ENCODE measurements at regions not wholly inside any gene's neighbourhood (a gene's known extent, or its start where the extent isn't known, plus 50 kb on each side); places are given as distances from the start of the nearest gene placed in this dataset.

DNA sequence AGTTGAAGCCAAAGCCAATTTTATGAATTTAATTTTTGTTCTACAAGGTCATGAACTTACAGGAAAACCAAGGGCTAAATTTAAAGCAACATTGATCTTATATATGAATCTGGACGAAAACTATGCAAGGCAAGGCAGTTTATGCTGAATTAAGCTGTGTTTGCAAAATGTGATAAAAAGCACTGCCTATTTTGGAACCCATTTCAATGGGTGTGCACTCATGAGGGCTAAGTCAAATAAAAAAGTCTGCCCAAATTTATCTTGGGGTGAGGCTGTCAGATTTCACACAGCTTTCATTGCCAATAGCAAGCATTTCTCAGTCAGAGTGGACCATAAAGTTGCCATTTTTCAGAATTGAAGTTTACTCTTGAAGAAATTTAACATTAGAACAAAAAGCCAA lies 199.9 kb downstream of the LURAP1L start:
- ATAC-seq (no peak), DNase-seq (ENCODE audit: missing footprints) (no peak)
- intact Hi-C loops (cut with DNase I) = no loop called here

DNA sequence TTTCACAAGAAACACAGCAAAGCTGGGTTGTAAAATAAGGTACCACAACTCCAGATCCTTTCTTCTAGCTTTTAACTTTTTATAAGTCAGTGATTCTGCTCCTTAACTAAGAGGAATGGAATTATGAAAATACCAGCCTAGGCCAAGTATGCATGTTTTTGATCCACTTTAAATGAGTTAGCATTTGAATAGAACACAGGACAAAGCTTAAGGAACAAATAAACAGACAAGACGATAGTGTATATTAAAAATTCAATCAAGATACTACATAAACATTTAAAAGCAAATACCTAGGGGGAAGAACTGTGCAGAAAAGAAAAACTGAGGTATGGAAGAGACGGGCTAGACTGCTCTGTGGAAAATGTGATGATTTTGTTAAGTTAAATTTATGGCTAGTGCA lies 200.7 kb downstream of the LURAP1L start:
- no peak for ATAC-seq
- DNase-seq (ENCODE audit: missing footprints) = no peak
- intact Hi-C loops (cut with DNase I) = no loop called here

DNA sequence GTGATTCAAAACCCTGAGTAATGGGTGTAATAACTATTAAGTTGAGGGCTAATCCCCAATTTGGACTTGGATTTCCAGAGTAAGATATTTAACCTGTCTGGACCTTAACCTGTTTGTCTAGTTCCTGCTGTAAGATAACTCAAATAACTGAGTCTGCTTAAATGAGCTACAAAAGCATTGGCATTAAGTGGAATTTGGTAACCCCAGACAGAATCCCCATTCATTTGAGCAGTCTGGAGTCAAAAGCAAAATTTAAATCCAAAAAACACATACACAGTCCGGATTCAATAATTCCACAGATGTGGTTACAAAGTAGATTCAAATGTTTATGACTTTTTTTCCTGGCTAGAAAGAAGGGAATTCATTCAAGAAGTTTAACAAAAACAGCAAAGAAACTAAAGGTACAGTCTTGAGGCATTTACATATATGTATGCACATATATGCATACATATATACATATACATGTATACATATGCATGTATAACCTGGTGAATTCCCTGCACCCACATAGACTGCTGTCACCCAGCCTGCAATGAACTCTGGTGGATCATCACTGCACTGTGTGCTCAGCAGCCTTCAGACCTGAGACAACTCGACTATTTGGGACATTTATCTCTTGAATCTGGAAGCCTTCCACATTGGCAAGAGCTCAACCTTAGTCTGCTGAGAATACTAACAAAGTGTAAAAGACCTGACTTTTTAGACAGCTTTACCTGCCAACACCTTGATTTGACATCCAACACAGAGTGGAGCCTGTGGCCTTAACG lies 205.4 kb downstream of the LURAP1L start:
- intact Hi-C loops (cut with DNase I) = no loop called here
- no peak for DNase-seq (ENCODE audit: missing footprints)
- ATAC-seq = no peak

DNA sequence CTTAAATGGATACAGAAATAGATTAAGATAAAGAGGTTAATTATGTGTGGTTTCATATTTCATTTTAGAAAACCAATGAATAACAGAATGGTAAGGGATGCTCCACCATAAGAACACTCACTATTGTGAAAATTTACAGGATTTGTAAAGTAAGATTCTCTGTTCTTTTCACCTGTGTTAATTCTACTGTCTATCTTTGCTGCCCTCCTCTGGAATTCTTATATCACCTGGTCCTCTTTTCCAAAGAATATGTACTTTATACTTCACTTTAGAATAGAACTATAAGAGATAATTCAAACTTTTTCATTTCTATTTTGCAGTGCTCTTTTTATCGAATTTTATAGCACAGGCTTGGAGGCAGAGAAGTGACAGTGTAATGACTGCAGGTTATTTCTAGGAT lies 213.4 kb downstream of the LURAP1L start:
- intact Hi-C loops (cut with DNase I) = no loop called here
- ATAC-seq (no peak), DNase-seq (ENCODE audit: missing footprints) (no peak)

DNA sequence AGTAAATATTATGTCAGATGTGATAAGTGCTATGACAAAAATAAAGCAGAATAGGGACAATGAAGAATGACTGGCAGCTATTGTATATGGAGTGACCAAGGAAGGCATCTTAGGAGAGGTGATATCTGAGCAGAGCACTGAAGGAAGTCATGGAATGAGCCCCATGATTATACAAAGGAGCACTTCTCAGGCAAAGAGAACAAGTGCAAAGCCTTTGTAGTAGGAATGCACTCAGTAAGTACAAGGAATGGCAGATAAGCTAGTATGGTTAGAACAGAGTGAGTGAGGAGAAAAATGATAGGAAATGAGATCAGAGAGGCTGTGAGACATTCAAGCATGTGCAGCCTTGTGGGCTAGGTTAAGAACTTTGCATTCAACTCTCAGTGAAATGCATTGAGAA lies 214.8 kb downstream of the LURAP1L start:
- intact Hi-C loops (cut with DNase I) = no loop called here
- ATAC-seq (no peak), DNase-seq (ENCODE audit: missing footprints) (no peak)

DNA sequence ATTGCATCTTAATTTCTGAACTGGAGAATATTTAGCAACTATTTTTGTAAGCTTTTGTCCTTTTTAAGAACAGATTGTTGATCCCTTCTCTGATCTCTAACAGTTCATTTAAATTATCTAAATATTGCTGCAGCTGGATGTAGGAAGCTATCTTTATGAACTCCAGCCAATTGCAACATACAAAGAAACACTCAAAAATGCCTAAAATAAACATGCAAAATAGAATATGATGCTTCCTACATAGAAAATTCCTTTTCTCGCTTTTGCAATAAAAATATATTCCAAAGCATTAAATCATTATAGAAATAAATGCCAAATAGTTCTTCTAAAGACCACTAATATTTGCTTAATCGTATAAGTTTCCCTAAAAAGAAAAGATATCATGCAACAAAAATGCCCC lies 218.6 kb downstream of the LURAP1L start:
- intact Hi-C loops (cut with DNase I) = no loop called here

DNA sequence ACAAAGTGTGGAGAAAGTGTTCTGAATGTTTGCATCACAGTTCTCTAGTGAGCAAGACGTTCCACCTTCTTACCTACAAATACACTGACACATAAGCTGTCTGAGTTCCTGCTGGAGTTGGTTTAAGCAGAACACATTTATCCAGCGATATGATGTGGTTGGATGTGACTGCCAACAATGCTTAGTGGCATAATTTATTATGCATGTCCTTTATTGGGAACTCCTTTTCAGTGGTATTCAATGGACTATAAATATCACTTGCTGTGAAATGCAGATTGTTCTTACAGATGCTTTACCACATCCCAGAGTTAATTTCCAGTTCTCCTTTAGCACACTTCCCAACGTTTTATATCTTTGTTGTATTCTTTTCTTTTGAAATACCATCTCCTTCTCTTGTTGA lies 222.2 kb downstream of the LURAP1L start:
- no peak for DNase-seq (ENCODE audit: missing footprints)
- intact Hi-C loops (cut with DNase I) = no loop called here
- ATAC-seq = no peak

More for the DNA sequence above, 218.6 kb downstream of the LURAP1L start:
- ATAC-seq (no peak), DNase-seq (ENCODE audit: missing footprints) (no peak)

DNA sequence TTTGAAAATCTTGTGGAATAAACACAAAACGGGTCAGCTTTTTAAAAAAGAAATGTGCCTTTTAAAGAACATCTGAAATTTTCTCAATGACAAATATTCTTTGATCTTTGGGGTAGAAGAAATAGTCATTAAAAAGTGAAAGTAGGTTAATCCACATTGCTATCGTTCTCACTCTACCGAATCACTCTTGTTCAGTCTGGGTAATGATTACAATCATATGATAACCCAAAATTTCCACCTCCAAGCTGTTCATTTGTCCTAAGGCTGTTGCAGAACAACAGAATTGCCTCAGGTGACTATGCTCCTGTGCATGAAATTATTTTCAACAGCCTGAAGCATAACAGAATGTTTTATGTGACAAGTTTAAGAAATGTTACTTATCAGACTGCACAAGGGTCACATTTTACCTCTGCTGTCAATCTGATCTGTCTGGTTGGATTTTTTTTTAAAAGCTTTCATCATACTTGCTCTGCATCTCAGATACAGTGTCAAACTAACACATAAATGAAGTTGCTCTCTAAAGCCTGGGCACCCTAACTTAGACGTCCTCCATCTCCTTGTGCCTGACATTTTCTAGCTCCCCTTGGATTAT lies 227.3 kb downstream of the LURAP1L start:
- DNase-seq (ENCODE audit: missing footprints) = no peak
- intact Hi-C loops (cut with DNase I) = loop anchor here (10.0 kb wide), 1 partner anchor 287 kb away; no protein-coding TSS in a partner anchor
- ATAC-seq = no peak

DNA sequence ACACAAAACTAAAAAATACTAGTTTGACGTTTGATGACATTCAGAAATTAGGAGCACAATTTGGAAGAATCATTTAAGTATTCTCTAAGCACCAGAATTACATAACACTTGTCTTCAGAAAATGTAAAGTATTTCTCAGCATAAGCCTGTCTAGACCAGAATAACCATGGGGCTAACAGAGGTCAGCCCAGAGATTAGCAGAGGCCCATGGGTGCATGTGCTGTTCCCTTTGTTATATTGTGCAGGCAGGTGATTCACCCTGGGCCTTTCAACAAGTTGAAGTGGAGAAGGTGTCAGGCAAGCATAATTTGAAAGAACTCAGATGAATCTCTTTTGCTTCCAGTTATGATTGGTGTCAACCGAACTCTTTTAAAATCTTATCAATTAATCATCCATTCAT lies 227.9 kb downstream of the LURAP1L start:
- peak; percentile 60 for ATAC-seq
- intact Hi-C loops (cut with DNase I) = loop anchor here (10.0 kb wide), 1 partner anchor 288 kb away; no protein-coding TSS in a partner anchor
- no peak for DNase-seq (ENCODE audit: missing footprints)

DNA sequence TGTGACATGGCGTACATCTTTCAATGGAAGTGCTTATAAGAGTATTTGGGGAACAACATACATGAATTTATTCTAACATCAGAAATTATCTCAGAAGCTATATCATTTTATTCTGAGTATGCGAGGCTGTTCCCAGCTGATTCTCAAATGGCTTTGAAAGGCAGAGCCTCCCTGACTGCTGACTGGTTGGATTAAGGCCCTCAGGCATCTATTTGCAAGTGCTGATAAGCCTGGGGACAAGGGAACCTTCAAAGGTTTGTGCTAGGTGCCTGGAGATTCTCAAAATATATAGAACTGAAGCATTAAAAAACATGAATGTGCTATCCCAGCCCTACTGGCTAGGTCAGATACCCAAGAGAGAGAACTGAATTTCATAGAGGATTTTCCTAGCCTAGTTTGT lies 235.1 kb downstream of the LURAP1L start:
- no peak for DNase-seq (ENCODE audit: missing footprints)
- intact Hi-C loops (cut with DNase I) = loop anchor here (10.0 kb wide), 1 partner anchor 295 kb away; no protein-coding TSS in a partner anchor
- no peak for ATAC-seq

DNA sequence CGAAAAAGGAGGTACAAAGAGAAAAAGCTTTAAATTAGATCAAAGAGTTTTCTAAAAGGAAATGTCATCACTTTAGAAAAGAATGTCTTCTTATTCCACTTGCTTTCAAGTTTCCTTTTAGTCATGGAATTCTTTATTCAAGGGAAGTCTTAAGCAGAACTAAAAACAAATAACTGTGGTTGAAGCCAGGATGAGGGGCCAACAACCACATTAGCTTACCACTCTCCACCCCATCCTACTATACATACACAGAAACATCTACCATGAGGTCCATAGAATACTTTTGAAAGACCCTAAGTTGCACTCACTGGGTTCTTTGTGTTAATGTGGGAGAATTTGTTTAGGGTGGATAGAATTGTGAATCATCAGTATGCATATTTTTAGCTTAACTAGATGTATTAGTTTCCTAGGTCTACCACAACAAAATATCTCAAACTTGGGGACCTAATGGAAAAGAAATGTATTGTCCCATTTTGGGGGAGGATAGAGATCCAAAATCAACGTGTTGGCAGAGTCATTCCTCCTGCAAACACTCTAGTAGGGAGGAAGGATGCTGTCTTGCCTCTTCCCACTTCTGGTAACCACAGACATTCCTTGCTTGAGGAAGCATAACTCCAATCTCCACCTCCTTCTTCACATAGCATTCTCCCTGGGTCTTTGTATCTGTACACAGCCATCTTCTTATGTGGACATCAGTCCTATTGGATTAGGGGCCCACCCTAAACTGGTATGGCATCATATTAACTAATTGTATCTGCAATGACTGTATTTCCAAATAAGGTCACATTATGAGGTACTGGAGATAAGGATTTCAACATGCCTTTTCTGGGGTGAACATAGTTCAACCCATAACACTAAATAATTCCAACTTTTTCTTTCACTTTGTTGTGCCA lies 239.4 kb downstream of the LURAP1L start:
- DNase-seq (ENCODE audit: missing footprints) (no peak), ATAC-seq (no peak)
- intact Hi-C loops (cut with DNase I) = no loop called here

DNA sequence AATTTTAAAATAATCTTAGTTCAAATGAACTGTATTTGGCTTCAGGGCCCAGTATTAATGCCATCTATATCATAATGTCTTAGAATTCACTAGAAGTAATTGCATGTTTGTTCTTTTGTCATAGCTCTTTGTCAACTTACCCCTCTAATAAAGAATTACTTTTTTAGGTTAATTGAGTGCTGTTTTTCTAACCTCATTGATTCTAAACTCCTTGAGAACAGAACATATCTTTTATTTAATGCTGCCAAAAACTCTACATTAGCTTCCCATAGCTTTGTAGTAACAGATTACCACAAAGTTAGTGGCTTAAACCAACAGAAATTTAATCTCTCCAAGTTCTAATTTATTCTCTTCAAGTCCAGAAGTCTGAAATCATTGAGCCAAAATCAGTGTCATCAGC lies 242.4 kb downstream of the LURAP1L start:
- no peak for ATAC-seq
- DNase-seq (ENCODE audit: missing footprints) = no peak
- intact Hi-C loops (cut with DNase I) = no loop called here

DNA sequence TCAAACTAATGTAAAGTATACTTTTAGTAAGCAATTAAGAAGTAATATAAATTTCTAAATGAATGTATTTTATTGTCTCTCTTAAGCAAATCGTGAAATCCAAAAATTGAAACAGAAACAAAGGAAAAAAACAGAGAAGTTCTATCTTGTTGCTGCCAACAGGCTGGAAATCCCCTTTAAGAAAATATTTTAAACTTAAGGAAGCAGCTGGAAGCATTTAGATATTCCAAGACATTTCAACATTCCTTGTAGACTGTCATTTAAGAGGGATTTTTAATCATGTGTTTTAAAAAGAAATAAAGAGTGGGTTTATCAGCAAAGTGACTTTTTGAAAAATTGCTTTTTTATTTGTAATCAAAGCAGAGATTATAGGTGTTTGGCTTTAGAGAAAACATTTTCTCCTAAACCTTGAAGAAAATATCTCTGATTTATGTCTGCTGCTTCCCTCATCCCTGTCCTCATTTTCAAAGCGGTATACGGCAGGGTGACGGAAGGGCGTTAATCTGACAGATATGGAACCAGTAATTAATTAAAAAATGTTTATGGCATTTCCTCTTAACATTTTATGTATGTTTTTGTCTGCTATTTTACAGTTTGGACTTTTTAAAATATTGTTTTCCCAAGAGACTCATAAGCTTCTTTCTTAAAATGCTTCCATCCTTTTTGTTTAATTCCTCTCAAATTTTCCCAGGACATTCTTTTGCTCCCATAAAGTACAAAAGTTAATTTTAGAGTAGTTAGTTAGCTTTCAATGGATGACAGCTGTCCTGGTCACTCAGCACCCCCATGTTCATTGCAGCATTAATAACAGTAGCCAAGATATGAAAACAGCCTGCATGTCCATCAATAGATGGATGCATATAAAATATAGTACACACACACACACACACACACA lies 245.6 kb downstream of the LURAP1L start:
- intact Hi-C loops (cut with DNase I) = no loop called here
- ATAC-seq (no peak), DNase-seq (ENCODE audit: missing footprints) (no peak)

DNA sequence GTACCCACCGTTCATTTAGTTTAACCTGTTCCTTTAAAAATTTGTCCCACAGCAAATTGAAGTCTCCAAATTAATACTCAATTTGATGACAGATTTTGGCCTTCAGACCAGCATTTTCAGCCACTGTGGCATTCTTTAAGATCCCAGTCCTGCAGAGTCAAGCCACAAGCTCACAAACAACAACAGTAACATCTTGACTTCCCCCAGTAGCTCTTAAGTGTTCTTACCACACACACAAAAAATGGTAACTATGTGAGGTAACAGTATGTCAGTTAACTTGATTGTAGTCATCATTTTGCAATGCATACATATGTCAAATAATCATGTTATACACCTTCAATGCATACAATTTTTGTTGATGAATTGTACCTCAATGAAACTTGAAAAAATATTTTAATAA lies 247.9 kb downstream of the LURAP1L start:
- DNase-seq (ENCODE audit: missing footprints) (no peak), ATAC-seq (no peak)
- intact Hi-C loops (cut with DNase I) = no loop called here

DNA sequence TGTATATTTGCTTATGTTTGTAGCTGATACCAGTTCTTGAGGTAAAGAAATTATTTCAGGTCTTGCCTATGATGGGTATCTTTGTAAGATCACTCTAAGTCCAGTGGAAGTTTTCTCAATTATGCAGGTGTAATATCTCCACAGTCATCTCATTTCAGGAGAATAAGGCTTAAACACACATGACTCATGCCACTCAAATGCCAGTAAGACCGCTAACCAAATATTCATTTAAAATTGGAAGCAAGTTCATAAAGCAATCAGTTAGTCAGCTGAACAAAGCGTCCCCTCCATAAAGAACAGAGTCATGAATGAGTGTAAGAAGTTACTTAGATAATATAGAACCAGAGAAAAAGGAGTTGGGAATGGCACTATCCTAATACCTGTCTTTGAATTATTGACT lies 248.7 kb downstream of the LURAP1L start:
- DNase-seq (ENCODE audit: missing footprints) = no peak
- intact Hi-C loops (cut with DNase I) = no loop called here
- ATAC-seq = no peak

DNA sequence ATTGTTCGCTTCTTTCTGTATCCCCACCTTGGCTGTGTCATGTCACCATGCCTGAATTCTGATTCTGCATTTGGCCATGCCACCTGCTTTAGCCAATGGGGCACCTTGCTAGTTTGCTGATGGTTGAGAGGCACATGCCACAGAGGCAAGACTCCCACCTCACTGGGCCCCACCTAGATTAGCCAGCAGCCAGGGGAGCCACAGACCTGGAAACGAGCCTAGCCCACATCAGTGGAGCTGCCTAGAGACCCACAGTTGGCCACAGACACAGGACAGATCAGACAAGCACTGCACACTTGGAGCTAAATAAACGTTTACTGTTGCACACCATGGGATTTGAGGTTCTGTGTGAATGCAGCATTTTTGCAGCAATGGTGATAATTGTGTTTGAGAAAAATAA lies 252.1 kb downstream of the LURAP1L start:
- ATAC-seq (no peak), DNase-seq (ENCODE audit: missing footprints) (no peak)
- intact Hi-C loops (cut with DNase I) = no loop called here

DNA sequence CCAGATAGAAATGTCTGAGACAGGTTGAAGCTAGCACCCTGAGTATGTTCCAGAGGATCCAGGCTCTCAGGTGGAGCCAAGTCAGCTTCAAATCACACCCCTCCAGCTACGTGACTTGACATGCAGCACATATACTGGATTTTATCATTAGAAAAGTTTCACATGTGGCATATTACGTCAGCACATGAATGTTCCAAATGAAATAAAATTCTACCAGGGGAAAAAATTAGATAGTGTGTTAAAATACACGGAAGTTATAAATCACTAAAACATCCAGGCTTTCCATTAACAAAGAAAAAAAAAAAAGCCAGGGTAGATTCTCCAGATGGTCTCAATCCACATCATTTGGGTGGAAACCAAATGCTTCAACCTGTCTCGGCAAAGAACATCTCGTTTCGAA lies 251.6 kb downstream of the MPDZ start:
- no peak for DNase-seq (ENCODE audit: missing footprints)
- ATAC-seq = no peak
- intact Hi-C loops (cut with DNase I) = no loop called here

DNA sequence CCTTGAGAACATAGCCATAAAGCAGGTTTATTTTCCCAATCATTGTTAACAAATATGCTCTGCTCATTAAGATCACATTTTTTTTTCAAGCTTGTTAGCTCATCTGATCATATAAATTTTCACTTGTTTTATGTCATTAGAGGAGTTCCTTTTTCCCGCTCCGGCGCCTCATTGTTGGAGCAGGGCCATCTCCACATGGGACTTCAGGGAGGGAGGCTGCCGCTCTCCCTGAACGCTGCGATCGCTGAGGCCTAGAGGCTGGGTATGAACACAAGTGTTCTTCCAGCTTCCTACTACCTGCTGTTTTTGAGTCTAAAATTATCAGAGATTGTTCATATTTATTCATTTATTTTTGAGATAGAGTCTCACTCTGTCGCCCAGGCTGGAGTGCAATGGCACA lies 246.9 kb downstream of the MPDZ start:
- intact Hi-C loops (cut with DNase I) = loop anchor here (5.0 to 10.0 kb wide), 2 partner anchors 1402 to 1735 kb away; no protein-coding TSS in a partner anchor
- ATAC-seq = no peak
- DNase-seq (ENCODE audit: missing footprints) = no peak
